ENCODE measurements at regions not wholly inside any gene's neighbourhood (a gene's known extent, or its start where the extent isn't known, plus 50 kb on each side); places are given as distances from the start of the nearest gene placed in this dataset.

- no peak for TF ChIP-seq CTCF (IDR thresholded peaks at IDR 0.05; ENCODE audit: insufficient read depth in 1 of 2, low read depth in 1 of 2, low read length in 1 of 2, severe bottlenecking in 1 of 2, unreplicated experiment in 1 of 2)
- no peak overlapping the region for H3K4me3 Mint-ChIP-seq (ENCODE audit: unreplicated experiment)
- no peaks in the 10 kb centered on the region for H3K4me1 ChIP-seq
- no peaks in the 10 kb centered on the region for H3K4me1 Mint-ChIP-seq (ENCODE audit: low read depth, unreplicated experiment)
- intact Hi-C loops (cut with micrococcal nuclease; ENCODE audit: unreplicated experiment): no loop called here
- no peak overlapping the region for H3K27ac Mint-ChIP-seq (ENCODE audit: unreplicated experiment)
- no peak overlapping the region for H3K4me3 ChIP-seq (ENCODE audit: low read depth, low read length)
- H3K27me3 ChIP-seq (replicated peaks; ENCODE audit: control insufficient read depth, insufficient read depth, low read length): no peaks in the 10 kb centered on the region
- H3K9me3 Mint-ChIP-seq (ENCODE audit: unreplicated experiment): no peaks in the 10 kb centered on the region
- ChIA-PET POLR2A (no interaction called here), CTCF (no interaction called here)
- peaks cover 2% of the 10 kb centered on the region for H3K27me3 Mint-ChIP-seq (ENCODE audit: insufficient read depth, unreplicated experiment)
- H3K36me3 ChIP-seq (ENCODE audit: control insufficient read depth, insufficient read depth, low read length): no peaks in the 10 kb centered on the region
- no peak for DNase-seq
- H3K9me3 ChIP-seq: 0 out of 2 replicates have a peak, but pooled peaks cover 2% of the 10 kb centered on the region
- H3K36me3 Mint-ChIP-seq (ENCODE audit: insufficient read depth, unreplicated experiment): no peaks in the 10 kb centered on the region
- BruUV-seq (replicated peaks): no TSS peak
These were observed 316.7 kb upstream of the SORCS1 start for GRCh38 chr10:107481224-107481623.

- ChIA-PET CTCF (no interaction called here), POLR2A (no interaction called here)
- no TSS peak for BruUV-seq (replicated peaks)
- intact Hi-C loops (cut with micrococcal nuclease; ENCODE audit: unreplicated experiment): no loop called here
- Mint-ChIP-seq H3K4me3 (ENCODE audit: unreplicated experiment) (no peak overlapping the region), H3K36me3 (ENCODE audit: insufficient read depth, unreplicated experiment) (no peaks in the 10 kb centered on the region), H3K9me3 (ENCODE audit: unreplicated experiment) (no peaks in the 10 kb centered on the region), H3K4me1 (ENCODE audit: low read depth, unreplicated experiment) (no peaks in the 10 kb centered on the region), H3K27ac (ENCODE audit: unreplicated experiment) (no peak overlapping the region), H3K27me3 (ENCODE audit: insufficient read depth, unreplicated experiment) (peaks cover 2% of the 10 kb centered on the region)
- Histone ChIP-seq H3K4me3 (ENCODE audit: low read depth, low read length) (no peak overlapping the region), H3K27me3 (replicated peaks; ENCODE audit: control insufficient read depth, insufficient read depth, low read length) (no peaks in the 10 kb centered on the region), H3K4me1 (no peaks in the 10 kb centered on the region), H3K9me3 (0 out of 2 replicates have a peak, but pooled peaks cover 2% of the 10 kb centered on the region), H3K36me3 (ENCODE audit: control insufficient read depth, insufficient read depth, low read length) (no peaks in the 10 kb centered on the region)
- DNase-seq: no peak
- no peak for TF ChIP-seq CTCF (IDR thresholded peaks at IDR 0.05; ENCODE audit: insufficient read depth in 1 of 2, low read depth in 1 of 2, low read length in 1 of 2, severe bottlenecking in 1 of 2, unreplicated experiment in 1 of 2)
These were observed 316.3 kb upstream of the SORCS1 start for GRCh38 chr10:107480781-107481180.

- ChIA-PET POLR2A (no interaction called here), CTCF (no interaction called here)
- Mint-ChIP-seq H3K4me3 (ENCODE audit: unreplicated experiment) (no peak overlapping the region), H3K4me1 (ENCODE audit: low read depth, unreplicated experiment) (no peaks in the 10 kb centered on the region), H3K9me3 (ENCODE audit: unreplicated experiment) (no peaks in the 10 kb centered on the region), H3K27ac (ENCODE audit: unreplicated experiment) (no peak overlapping the region), H3K36me3 (ENCODE audit: insufficient read depth, unreplicated experiment) (no peaks in the 10 kb centered on the region), H3K27me3 (ENCODE audit: insufficient read depth, unreplicated experiment) (no peaks in the 10 kb centered on the region)
- no peak for TF ChIP-seq CTCF (IDR thresholded peaks at IDR 0.05; ENCODE audit: insufficient read depth in 1 of 2, low read depth in 1 of 2, low read length in 1 of 2, severe bottlenecking in 1 of 2, unreplicated experiment in 1 of 2)
- Histone ChIP-seq H3K9me3 (0 out of 2 replicates have a peak, but pooled peaks cover 2% of the 10 kb centered on the region), H3K4me1 (no peaks in the 10 kb centered on the region), H3K36me3 (ENCODE audit: control insufficient read depth, insufficient read depth, low read length) (no peaks in the 10 kb centered on the region), H3K27me3 (replicated peaks; ENCODE audit: control insufficient read depth, insufficient read depth, low read length) (no peaks in the 10 kb centered on the region), H3K4me3 (ENCODE audit: low read depth, low read length) (no peak overlapping the region)
- BruUV-seq (replicated peaks): no TSS peak
- DNase-seq: no peak
- intact Hi-C loops (cut with micrococcal nuclease; ENCODE audit: unreplicated experiment): no loop called here
These were observed 312.8 kb upstream of the SORCS1 start for GRCh38 chr10:107477266-107477665.
